AG08396 (cell line): ENCODE measurements at regions not wholly inside any gene's neighbourhood (a gene's known extent, or its start where the extent isn't known, plus 50 kb on each side); places are given as distances from the start of the nearest gene placed in this dataset.
"Not testable (repeated sequence)": the region's sequence is repeated elsewhere in the genome, so short reads cannot be mapped to it uniquely, and the experiment has no call there.

ENCODE experiments used
- DNase-seq: peaks from one replicate; pipeline ENCODE4 v3.0.0; 2012; ENCODE audit warnings: low spot score, mixed read lengths

DNA sequence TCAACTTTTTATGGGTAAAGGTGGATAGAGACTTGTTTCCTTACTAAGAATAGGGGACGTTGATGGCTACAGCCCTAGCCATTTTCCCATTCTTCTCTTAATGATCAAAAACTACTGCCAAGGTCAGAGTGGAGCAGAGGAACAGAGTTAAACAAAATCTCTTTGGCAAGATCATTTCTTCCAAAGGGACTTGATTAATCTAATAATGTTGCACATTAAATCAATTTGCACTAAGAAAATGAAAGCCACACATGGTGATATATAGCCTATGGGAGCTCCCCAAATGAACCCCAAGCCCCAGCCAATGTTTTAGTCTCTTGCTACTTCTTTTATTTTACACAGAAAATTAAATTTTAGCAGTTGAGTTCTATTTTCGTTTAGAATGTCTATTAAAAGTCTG lies 954.5 kb upstream of the SOX9 start:
- no peak for DNase-seq

DNA sequence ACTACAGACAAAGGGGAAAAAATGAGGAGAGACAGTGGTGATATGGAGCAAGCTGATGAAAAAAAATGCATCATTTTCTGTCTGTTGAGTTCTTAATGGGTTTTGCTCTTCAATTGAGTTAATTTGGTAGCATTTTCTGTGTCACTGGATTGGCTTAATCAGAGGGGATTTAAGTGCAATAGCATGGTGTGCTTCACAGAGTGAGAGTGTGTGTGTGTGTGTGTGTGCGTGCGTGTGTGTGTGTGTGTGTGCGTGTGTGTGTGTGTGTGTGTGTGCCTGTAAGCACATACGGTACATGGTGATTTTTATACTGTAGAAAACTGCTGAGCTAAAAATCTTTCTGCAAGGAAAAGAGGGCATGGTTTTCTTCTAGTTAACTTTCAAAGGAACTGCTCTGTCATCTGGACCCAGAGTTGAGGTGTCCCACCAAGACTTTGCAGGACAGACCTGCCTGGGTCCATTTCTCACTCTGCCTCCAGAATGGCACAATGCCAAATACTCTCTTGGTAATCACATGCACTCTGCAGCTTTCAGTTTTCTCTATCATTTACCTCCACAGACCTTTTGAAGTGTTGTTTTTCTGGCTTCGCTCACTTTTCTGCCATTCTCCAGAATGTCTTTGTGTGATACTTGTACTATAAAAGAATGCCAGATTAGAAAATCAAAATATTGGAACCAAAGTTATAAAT lies 952.6 kb upstream of the SOX9 start:
- DNase-seq: no peak

DNA sequence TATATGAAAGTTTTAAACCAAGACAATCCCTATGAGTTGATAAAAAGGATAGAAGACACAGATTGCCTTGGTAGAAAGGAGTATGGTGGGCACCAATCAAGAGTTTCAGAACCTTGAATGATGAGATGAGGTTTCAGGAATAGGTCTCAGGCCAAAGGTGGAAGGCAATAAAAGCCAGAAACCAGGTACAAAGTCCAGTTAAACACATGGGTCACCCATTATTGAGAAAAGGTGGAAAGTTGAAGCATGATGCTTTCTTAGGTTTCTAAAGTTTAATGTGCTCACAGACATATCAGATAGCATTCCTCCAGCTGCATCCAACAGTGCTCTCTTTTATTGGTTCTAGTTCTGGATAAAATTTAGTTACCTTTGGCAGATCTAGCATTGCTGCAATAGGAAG lies 950.8 kb upstream of the SOX9 start:
- DNase-seq: no peak

DNA sequence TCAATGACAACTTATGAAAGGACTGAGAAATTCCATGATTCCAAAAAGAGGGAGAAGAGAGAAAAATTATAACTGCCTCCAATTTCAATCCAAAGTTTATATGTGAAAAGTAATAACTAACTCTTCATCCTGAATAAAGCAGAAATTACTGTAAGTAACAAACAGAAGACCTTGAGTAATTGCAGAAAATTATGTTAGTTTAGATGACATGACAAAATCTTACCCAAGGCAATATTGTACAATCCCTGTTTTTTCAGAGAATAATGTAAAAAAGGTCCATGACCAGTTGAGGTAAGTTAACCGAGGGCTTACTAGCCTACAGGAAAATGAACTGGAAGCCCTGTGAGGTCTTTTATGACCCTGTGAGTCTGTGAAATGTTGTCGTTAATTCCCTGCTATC lies 949.5 kb upstream of the SOX9 start:
- DNase-seq: no peak

DNA sequence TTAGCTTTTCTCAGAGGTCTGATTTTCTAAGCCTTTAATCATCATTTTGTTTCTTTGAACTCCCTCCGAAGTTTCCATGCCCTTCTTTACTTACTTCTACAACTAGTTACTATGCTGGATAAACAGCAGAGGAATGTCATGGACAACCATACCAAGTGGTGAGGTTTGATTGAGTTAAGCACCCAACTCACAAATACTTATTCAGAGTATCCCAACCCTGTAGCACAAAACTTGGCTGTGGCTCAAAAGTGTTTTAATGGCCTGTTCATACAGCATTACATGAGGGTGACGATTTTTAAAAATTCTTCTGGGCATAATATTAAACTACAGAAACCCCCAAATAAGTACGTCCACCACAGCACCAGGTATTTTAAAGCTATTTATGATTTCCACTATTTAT lies 946.8 kb upstream of the SOX9 start:
- DNase-seq: no peak

DNA sequence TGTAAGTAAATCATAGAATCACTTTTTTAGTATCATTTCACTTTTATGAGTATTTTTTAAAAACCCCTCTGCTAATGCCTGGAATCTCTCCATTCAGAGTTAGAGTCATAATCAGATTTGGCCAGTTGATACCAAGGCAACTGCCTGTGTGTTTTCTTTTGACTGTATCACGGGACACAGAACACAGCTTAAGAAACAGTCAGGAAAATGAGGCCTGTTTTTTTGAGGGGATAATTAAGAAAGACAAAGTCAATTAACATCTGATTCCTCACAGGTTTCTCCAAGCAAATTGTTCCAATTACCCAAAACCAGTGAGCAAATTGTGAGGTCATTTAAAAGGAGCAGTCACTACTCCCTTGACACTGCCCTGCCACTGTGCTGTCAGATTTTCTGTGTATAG lies 944.5 kb upstream of the SOX9 start:
- no peak for DNase-seq

DNA sequence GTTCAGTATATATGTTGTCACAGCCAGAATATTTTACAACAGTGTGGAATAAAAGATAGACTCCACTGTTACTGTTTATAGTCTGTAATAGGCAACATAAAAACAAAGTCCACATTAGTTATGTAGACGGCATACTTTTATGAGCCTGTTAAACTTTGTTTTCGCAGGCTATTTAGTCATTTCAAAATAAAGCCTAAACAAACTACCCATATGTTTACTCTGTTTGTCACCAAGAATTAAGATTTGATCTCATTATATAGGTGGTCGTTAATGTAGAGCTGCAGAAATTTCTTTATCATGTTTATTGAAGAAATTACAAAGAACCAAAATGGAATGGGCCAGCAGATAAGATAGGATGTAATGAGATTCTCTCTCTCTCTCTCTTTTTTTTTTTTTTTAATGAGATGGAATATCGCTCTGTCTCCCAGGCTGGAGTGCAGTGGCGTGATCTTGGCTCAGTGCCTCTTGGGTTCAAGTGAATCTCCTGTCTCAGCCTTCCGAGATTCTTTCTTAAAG lies 943.8 kb upstream of the SOX9 start:
- DNase-seq: no peak

DNA sequence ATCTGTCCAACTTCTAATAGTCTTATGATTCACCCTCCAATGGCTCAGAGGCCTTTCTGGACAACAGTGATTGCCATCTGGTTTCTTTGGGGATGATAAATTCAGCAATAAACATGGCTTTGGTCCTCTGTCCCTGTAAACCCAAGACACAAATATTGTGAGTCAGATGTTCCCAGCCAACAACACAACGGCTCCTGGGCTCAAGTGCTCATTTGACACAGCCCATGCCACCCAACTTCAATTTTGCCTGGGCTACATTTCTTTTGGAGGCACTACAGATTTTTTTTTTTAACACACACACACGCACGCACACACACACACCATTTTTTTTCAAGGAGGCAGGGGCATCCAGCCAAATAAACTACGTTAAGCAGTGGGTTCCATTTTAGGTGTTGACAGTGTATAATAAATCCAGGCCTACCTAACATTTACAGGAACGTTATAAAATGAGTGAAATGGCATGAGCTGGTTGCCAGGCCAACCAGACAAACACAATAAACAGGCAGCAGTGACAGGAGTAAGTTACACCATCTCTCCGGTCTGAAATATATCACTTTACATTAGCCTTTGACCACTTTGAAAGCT lies 939.9 kb upstream of the SOX9 start:
- DNase-seq: peak; percentile 28

DNA sequence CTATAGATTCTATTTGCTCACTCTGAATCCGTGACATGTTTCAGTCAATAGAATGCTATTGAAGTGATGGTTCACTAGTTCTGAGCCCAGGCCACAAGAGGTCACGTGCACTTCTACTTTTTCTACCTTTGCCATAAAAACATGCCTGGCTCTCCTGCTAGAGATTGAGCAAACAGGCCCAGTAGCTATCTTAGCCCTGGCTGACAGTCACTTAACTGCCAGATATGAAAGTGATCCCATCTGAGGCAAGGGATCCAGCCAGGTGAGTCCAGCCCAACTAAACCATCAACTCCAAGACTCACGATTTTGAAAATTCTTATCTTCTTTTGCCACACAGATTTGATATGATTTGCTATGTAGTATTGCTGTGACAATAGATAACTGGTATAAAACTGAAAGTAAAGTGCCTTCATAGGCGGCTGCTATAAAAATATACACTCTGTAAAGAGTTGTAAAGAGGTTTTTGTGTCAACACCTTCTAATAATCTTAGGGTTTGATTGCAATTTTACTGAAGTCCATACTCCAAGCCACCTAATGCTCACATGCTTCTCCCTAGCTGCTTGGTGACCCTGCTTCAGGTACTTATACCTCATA lies 937.7 kb upstream of the SOX9 start:
- no peak for DNase-seq

DNA sequence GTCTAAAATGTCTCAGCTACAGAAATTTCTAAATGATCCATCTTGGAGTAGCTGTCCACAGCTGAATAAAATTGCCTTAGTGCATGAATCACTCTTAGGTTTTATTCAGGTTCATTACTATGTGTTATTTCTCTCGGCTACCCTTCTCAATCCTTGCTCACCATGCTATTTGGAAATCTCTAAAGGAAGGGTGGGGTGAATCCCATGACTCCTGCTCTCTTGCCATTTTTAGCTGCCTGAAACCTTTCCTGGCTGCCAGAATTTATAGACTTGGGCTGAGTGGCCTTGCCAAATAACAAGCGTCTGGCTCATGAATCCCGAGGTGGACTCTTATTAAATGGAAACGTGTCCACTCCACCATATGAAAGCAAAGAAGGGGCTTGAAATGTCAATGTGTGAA lies 936.1 kb upstream of the SOX9 start:
- DNase-seq: no peak

DNA sequence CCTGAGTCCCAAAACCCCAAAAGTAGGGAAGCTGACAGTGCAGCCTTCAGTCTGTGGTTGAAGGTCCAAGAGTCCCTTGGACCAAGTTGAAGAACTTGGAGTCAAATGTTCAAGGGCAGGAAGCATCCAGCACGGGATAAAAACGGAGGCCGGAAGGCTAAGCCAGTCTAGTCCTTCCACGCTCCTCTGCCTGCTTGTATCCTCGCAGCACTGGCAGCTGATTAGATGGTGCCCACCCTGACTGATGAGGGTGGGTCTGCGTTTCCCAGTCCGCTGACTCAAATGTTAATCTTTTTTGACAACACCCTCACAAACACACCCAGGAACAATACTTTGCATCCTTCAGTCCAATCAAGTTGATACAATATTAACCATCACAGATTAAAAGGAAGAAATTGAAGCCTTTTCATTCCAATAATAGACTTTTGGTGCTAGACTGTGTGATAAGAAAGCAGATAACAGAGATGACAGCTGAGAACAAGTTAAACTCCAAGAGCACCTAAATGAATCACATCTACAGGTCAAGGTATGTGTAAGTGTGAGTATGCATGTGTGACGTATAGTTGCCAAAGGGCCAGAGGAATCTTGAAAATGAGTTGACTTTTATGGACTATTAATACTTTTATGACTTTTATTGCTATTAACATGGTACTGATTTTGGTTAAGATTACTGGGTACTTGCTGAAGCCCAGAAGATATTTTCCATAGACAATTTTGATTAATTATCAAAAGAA lies 933.5 kb upstream of the SOX9 start:
- no peak for DNase-seq

DNA sequence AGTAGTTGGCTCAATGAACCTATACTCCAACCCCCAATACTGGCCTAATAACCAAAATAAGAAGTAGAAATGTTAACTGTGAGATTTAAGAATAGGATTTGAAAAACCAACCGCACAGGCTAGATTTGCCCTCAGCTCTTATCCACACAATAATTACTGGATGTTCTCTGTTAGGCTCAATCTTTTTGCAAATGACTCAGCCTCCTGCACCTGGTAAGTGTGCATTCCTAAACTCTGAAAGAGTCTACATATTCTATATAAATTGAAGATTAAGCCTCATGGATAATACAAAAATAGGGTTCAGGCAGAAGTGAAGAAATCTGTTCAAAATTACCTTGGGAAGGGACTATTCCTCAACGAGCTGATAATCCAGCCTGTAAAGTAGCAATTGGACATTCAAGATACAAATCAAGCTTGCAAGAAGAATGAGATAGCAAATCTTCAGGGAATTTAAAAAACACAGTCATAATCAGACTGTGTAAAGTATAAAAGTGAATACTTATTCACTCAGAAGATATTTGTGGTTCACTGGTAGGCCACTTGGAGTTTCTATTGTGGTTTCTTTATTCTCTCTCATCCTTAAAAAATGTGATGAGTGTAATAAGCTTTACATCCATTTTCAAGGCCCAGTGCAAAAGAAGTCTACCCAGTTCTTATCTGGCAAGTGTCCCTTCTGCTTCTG lies 931.9 kb upstream of the SOX9 start:
- DNase-seq: peak; percentile 51

DNA sequence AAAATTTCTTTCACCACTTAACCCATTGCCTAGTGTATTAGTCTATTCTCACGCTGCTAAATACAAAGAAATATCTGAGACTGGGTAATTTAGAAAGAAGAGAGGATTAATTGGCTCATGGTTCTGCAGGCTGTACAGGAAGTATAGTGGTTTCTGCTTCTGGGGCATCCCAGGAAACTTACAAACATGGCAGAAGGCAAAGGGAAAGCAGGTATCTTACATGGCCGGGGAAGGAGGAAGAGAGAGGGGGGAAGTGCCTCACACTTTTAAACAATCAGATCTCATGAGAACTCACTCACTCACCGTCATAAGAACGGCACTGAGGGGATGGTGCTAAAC lies 931.4 kb upstream of the SOX9 start:
- DNase-seq: no peak

DNA sequence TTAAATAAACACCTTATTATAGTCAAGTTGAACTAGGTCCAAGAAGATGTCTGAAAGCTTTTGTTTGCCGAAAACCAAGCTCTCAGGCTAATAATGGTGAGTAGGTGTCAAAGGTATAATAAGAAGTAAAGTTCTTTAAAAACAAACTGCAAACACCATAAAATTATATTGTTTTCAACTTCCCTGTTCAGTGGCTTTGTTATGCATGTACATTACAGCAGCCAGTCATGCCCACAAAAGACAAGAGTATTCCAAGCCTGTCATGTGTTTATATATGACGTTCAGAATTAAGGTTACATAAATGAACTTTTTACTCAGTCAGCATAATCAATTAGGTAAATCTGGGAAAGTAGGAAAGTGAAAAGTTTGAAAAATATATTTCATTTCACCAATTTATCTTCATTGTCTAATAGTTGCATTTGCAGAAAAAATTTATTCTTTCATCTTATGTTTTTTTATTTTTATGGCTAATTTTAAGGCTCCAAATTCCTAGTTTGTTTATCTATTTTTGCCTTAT lies 928.7 kb upstream of the SOX9 start:
- no peak for DNase-seq

DNA sequence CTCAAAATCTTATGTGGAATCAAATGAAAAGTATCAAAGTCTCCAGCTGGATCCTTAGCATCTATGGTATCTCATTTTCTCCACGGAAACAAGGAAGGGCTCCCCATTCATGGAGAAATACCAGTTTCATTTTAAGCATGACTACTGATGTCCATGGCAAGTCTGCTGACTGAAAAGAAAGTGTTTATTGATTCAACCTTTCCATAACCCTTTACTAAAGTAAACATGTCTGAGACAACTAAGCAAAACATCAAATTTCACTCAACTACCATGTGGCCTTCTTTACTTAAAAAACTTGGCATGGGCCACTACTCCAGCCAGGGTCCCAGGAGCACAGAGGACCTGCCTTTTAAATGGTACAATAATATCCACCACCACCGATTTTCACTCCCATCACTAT lies 928.0 kb upstream of the SOX9 start:
- DNase-seq: no peak

DNA sequence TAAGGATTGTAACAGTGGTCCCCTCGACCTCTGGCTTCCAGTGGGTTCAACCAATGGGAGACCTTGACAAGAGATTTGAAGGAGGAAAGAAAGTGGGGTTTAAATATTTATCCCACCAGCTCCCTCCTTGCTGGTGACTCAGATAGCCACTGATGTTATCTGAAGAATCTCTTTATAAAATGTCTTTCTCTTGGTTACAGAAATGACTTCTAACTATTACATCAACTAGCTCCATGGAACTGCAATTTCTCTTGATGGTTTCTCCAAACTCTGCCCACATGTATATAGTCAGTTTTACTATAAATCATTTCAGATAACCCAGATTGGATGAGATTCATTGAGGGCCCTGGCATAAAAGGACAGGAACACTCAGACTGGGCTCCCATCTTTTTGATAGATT lies 920.2 kb upstream of the SOX9 start:
- no peak for DNase-seq

DNA sequence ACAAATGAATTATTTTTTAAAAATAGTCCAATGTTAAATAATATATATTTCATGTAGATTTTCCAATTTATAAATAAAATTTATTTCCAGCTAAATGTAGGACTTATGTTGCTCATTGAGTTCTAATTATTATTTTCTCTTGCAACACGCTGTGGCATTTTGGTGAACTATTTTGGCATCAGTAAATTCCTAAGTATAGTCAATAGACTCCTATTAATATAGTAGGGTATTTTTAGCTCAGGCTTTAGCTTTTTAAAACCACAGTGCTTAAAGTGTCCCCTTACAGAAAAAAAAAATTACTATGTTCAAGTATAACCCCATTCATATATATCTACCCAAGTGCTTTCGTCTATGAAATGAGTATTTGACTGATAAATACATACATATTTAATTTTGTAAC lies 919.2 kb upstream of the SOX9 start:
- no peak for DNase-seq

DNA sequence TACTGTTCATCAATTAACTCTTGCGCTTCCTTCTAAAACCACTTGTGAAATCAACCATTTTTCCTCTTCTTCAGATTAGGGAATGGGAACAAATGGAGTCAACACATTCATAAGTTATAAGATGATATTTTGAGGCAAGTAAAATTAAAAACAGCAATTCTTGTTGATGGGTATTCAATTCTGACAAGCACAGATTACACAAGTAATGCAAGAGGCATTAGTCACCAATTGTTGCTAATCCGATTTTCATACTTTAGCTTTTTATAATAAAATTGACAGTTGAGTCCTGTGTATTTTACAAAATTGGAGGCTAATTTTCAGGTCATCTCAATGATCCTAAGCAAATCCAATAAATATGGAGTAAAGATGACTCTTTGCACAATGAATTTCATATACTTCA lies 918.4 kb upstream of the SOX9 start:
- no peak for DNase-seq

DNA sequence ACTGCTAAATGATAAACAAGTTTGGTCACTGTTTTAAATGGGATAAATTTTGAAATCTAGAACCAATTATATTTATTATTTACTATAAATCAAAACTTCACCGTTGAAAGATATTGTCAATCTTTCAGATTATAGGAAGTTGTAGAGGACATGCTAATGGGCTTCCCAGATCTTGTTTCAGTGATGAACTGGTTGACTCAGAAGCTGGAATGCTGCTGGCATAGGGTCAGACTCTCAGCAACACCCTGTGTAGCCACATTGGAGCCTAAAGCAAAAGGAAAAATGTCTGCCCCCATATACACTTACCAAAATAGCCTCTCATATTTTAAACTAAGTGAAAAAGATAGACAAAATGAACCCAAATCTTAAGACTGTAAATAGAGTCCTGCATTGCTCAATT lies 916.9 kb upstream of the SOX9 start:
- DNase-seq: no peak

DNA sequence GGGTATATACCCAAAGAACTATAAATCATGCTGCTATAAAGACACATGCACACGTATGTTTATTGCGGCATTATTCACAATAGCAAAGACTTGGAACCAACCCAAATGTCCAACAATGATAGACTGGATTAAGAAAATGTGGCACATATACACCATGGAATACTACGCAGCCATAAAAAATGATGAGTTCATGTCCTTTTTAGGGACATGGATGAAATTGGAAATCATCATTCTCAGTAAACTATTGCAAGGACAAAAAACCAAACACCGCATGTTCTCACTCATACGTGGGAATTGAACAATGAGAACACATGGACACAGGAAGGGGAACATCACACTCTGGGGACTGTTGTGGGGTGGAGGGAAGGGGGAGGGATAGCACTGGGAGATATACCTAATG lies 914.9 kb upstream of the SOX9 start:
- DNase-seq: not testable (repeated sequence)

DNA sequence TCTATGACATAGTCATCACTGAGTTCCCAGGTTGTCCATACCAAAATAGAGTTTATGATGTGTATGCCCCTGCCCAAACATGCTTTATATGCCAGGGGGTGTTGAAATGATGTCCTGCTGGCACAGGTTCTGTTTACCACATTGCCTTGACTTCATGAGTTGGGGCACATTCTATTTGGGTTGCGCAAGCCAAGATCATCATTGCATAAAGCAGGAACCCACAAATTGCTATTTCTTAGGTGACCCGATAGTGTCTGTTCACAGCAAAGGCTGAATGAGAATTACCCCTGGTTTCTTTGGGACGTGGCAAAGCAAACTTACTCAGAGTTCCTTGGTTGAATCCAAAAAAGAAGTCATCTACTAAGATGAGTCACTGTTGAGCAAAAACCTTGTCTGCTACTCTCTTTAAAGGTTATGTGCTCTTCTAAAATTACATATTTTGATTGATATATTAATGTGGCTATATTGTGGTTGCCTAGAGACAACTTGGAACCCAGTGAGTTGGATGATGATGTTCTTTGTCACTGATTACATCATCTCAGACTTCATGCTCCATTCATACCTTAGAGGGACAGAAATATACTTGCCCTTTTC lies 912.6 kb upstream of the SOX9 start:
- DNase-seq: peak; percentile 22

DNA sequence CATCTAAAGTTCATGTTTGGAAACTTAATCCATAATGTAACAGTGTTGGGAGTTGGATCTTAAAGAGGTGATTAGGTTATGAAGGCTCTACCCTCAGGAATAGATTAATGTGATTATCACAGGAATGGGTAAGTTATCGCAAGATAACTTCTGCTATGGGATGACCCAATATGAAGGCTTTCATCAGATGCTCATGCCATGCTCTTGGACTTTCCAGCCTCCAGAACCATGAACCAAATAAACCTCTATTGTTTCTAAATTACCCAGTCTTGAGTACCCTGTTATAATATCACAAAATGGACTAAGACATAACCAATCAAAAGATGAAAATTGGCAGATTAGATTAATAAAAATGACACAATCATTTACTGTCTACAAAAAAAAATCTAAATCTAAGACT lies 906.9 kb upstream of the SOX9 start:
- DNase-seq: no peak
